ENCODE measurements at regions not wholly inside any gene's neighbourhood (a gene's known extent, or its start where the extent isn't known, plus 50 kb on each side); places are given as distances from the start of the nearest gene placed in this dataset.
"Not testable (repeated sequence)": the region's sequence is repeated elsewhere in the genome, so short reads cannot be mapped to it uniquely, and the experiment has no call there.

DNA sequence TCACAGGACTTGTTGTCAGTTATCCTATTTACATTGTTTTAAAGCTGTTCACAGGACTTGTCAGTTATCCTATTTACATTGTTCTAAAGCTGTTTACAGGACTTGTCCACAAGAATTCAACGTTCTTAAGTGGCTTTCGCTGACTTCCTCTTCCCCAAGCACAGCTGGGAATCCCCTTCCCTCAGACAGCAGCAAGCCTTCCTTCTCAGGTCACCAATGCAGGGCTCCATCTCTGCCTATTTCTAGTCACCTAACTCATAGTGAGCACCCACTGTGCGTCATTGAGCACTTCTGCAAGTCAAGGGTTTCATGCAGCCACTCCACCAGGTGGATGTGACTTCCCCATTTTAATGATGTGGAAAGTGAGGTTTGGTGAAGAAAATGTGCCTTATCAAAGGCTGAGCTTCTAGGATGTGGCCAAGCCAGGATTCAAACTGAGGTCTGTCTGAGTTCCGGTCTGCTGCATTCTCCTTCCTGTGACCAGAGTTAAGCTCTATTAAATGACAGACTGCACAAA is 109.8 kb upstream of the ZNF462 start:
- H3K27ac Mint-ChIP-seq = no peak overlapping the region
- peaks cover 2% of the 10 kb centered on the region for H3K27me3 Mint-ChIP-seq
- no peaks in the 10 kb centered on the region for H3K4me1 Mint-ChIP-seq (ENCODE audit: low read depth)
- H3K4me3 Mint-ChIP-seq = no peak overlapping the region
- H3K9me3 Mint-ChIP-seq (ENCODE audit: low read depth) = no peaks in the 10 kb centered on the region
- no peaks in the 10 kb centered on the region for H3K36me3 Mint-ChIP-seq

DNA sequence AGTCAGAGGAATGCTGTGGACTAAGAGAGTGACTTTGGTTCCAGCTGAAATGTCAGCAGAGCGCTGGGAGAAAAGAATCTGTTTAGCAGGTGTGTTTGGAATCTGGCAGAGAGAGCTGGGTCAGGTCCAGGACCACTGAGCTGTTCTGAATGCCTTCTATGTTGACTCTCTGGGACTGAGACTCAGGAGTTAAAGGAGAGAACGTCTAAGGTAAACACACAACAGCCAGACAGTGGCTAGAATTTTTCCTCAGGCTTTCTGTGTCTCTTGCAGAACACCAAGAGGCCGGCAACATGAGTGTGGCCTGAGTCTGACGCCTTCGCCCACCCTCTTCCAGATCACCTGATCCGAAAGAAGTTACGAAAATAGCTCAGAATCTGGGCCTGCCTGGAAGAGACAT is 107.2 kb upstream of the ZNF462 start:
- H3K9me3 Mint-ChIP-seq (ENCODE audit: low read depth) = no peaks in the 10 kb centered on the region
- no peak overlapping the region for H3K27ac Mint-ChIP-seq
- no peaks in the 10 kb centered on the region for H3K36me3 Mint-ChIP-seq
- peaks cover 2% of the 10 kb centered on the region for H3K27me3 Mint-ChIP-seq
- H3K4me3 Mint-ChIP-seq = no peak overlapping the region
- no peaks in the 10 kb centered on the region for H3K4me1 Mint-ChIP-seq (ENCODE audit: low read depth)

DNA sequence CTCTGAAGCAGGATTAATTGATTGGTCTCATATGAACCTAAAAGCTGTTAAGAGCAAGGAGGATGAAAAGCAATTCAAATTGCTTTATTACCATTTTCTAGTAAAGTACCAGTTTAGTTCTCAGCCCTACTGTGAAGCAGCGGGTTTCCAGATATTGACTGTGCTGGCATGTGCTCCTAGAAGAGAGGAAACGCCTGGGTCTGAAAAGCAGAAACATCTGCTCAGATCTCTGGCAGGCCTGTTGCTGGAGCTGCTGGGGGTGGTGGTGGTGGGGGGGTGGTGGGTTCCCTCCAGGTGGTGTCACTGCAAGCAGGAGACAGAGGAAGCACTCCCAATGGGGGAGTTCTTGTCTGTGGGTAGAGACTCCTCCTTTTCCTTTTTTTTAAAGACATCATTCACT is 105.5 kb upstream of the ZNF462 start:
- Mint-ChIP-seq H3K36me3 (no peaks in the 10 kb centered on the region), H3K4me3 (no peak overlapping the region), H3K9me3 (ENCODE audit: low read depth) (no peaks in the 10 kb centered on the region), H3K27ac (no peak overlapping the region), H3K27me3 (peaks cover 2% of the 10 kb centered on the region), H3K4me1 (ENCODE audit: low read depth) (no peaks in the 10 kb centered on the region)

DNA sequence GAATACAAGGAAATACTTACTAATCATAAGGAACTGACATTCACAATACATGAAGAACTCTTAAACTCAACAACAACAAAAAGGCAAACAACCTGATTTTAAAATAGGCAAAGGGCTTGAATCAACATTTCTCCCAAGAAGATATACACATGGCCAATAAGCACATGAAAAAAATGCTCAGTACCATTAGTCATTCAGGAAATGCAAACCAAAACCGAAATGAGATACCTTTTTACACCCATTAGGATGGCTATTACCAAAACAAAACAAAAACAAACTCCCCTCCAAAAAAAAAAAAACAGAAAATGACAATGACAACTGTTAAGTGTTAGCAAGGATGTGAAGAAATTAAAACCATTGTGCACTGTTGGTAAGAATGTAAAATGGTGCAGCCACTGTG is 104.1 kb upstream of the ZNF462 start:
- no peak overlapping the region for H3K4me3 Mint-ChIP-seq
- no peak overlapping the region for H3K27ac Mint-ChIP-seq
- no peaks in the 10 kb centered on the region for H3K9me3 Mint-ChIP-seq (ENCODE audit: low read depth)
- H3K4me1 Mint-ChIP-seq (ENCODE audit: low read depth) = no peaks in the 10 kb centered on the region
- peaks cover 2% of the 10 kb centered on the region for H3K27me3 Mint-ChIP-seq
- H3K36me3 Mint-ChIP-seq = no peaks in the 10 kb centered on the region

DNA sequence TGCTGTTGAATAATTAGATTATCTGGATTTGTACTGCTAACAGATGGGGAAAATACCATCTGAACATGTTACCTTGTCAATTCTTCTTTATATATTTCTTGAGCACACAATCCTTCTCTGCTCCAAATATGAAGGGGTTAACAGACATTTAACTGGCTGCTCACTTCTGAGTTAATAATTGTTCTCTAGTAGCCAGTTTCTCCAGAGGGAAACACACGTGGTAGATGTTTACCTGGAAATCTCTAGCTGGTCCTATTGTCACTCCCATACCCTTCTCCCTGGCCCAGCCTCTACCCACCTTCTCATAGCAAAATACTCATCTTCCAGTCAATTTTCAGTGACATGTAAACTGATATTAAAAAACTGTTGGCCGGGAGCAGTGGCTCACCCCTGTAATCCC is 101.5 kb upstream of the ZNF462 start:
- Mint-ChIP-seq H3K36me3 (no peaks in the 10 kb centered on the region), H3K4me1 (ENCODE audit: low read depth) (no peaks in the 10 kb centered on the region), H3K27me3 (peaks cover 2% of the 10 kb centered on the region), H3K4me3 (no peak overlapping the region), H3K27ac (no peak overlapping the region), H3K9me3 (ENCODE audit: low read depth) (no peaks in the 10 kb centered on the region)

DNA sequence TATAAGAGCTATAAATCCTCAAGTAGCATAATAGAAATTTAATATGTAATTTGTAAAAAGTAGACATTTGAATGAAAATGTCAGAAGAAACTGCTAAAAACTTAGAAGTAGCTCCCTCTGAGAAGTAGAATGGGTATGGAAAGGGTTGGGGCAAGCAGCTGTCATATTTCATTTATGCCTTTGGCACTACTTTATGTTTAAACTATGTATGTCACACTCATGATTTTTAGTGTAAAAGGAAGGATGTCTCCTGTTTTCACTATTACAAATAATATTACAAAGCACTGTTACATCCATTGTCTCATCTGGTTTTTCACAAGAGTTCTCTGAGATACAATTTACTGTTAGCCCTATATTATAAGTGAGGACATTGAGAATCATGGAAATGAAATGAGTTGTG is 96.3 kb upstream of the ZNF462 start:
- no peaks in the 10 kb centered on the region for H3K27me3 Mint-ChIP-seq

DNA sequence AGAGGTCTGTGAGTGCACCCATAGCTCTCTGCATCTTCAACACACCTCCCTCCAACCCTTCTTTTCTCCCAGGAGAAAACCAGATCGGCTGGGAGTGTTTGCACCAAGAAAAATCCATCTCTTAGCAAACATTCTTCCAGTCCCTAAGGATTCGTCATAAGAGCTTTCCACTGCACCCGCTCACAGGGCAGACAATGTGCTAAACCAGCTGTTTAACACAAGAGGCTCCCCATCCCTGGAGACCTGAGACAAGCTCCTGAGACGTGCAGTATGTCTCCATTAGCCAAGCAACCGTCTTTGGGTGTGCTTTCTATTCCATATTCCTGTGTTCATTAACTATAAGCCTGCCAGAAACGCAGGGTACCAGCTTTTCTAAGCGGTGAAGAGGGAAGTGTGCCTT is 93.6 kb upstream of the ZNF462 start:
- Mint-ChIP-seq H3K9me3 (ENCODE audit: low read depth) (no peaks in the 10 kb centered on the region), H3K27ac (no peak overlapping the region), H3K4me1 (ENCODE audit: low read depth) (no peaks in the 10 kb centered on the region), H3K4me3 (no peak overlapping the region), H3K27me3 (no peaks in the 10 kb centered on the region), H3K36me3 (no peaks in the 10 kb centered on the region)

More for the DNA sequence above, 96.3 kb upstream of the ZNF462 start:
- no peak overlapping the region for H3K27ac Mint-ChIP-seq
- H3K9me3 Mint-ChIP-seq (ENCODE audit: low read depth) = no peaks in the 10 kb centered on the region
- no peaks in the 10 kb centered on the region for H3K4me1 Mint-ChIP-seq (ENCODE audit: low read depth)
- H3K36me3 Mint-ChIP-seq = no peaks in the 10 kb centered on the region
- no peak overlapping the region for H3K4me3 Mint-ChIP-seq

DNA sequence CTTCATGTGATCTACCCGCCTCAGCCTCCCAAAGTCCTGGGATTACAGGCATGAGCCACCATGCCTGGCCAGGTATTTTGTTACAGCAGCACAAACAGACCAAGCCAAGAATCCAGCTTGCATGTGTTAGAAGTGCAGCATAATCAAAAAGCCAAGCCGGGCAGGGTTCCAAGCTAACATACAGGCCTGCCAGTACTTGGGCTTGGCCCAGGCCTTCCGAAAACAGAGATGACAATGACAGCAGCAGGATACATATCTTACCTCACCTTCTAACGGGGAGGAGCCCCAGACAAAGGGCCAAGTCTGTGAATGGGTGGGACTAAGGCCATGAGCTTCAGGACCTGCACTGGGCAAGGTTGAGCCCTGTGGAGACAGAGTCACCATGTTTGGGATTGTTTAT is 91.4 kb upstream of the ZNF462 start:
- Mint-ChIP-seq H3K9me3 (ENCODE audit: low read depth) (no peaks in the 10 kb centered on the region), H3K27ac (no peak overlapping the region), H3K27me3 (no peaks in the 10 kb centered on the region), H3K4me3 (no peak overlapping the region), H3K36me3 (no peaks in the 10 kb centered on the region), H3K4me1 (ENCODE audit: low read depth) (no peaks in the 10 kb centered on the region)

DNA sequence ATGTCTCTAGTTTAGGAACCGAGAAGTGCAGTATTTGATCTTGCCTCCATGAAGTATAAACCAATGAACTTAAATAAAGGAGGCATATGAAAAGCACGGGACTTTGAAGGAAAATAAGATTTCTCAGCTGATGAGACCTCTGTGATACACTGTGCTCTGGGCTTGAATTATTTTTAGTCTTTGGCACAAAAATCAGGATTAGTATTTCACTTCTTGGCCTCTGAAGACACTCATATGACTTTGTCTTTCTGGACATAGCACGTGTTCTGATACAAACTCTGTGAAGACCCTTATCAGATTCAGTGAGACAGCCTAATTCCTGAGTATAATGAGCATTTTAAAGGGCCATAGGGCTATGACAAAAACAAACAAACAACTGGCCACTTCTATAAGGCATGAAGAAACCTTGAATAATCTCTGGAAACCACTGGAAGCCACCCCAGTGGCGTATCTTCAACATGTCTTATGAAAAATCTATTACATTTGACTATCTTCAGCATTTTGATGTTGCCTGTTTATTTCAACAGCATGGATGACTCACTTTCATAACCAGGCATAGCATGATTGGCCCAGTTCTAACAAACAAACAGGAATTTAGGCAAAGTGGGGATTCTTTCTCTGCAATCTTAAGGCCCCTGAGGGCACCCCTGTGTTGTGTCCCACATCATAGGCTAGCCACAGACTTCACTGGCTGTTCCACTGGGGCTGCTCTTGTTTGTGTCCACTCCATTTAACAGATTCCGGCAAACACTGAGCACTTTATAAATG is 90.3 kb upstream of the ZNF462 start:
- H3K27me3 Mint-ChIP-seq = no peaks in the 10 kb centered on the region
- H3K9me3 Mint-ChIP-seq (ENCODE audit: low read depth) = no peaks in the 10 kb centered on the region
- no peaks in the 10 kb centered on the region for H3K36me3 Mint-ChIP-seq
- no peaks in the 10 kb centered on the region for H3K4me1 Mint-ChIP-seq (ENCODE audit: low read depth)
- no peak overlapping the region for H3K27ac Mint-ChIP-seq
- no peak overlapping the region for H3K4me3 Mint-ChIP-seq

DNA sequence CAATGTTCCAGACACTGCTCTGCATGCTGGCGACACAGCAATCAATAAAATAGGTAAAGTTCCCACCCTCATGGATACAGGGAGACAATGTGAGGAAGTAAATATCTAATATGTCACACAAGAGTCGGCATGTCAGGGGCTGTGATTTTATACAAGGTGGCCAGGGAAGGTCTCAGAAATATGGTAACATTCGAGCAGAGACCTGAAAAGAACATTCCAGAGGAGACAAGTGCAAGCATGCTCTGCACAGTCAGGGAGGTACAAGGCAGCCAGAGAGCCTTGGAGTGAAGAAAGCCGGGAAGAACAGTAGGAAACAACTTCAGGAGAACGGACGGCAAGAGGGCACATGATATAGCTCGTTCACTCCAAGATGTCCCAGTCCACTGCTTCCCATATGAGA is 89.2 kb upstream of the ZNF462 start:
- Mint-ChIP-seq H3K36me3 (no peaks in the 10 kb centered on the region), H3K9me3 (ENCODE audit: low read depth) (no peaks in the 10 kb centered on the region), H3K4me3 (no peak overlapping the region), H3K4me1 (ENCODE audit: low read depth) (no peaks in the 10 kb centered on the region), H3K27ac (no peak overlapping the region), H3K27me3 (no peaks in the 10 kb centered on the region)

DNA sequence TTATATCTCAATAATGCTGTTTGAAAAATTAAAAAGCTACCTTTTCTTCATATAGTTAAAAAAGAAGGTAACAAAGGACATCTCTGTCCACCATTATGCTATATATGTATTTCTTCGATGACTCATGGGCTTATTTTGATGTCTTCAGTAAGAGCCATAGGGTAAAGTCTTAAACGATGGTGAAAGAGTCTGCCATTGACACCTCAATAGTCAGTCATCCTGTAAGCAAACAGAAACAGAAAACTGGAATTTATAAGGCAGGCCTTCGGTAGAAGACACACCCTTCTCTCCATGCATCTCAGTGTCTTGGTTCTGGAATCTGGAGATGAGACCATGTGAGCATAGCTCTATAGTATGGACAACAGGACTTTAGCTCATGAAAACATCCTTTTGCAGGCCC is 87.0 kb upstream of the ZNF462 start:
- H3K4me1 Mint-ChIP-seq (ENCODE audit: low read depth) = no peaks in the 10 kb centered on the region
- H3K4me3 Mint-ChIP-seq = no peak overlapping the region
- no peaks in the 10 kb centered on the region for H3K27me3 Mint-ChIP-seq
- no peaks in the 10 kb centered on the region for H3K36me3 Mint-ChIP-seq
- H3K9me3 Mint-ChIP-seq (ENCODE audit: low read depth) = no peaks in the 10 kb centered on the region
- no peak overlapping the region for H3K27ac Mint-ChIP-seq

DNA sequence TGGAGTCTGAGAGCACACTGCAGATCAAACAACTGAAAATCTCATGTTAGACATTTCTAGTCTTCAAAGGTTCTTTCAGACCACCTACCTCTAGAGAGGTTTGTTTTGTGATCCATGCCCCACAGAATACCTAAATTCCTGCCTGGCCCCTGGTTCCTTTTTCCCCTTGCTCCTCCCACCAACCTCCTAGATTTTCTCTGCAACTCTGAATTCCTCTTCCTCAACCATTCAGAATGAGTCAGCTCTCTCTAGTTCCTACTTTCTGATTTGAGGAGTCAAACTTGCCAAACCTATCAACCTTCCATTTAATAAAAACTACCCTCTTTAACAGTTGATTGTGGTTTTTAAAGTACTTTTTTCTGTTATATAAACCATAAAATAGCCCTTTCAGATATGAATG is 83.2 kb upstream of the ZNF462 start:
- H3K9me3 Mint-ChIP-seq (ENCODE audit: low read depth) = no peaks in the 10 kb centered on the region
- no peaks in the 10 kb centered on the region for H3K4me1 Mint-ChIP-seq (ENCODE audit: low read depth)
- no peaks in the 10 kb centered on the region for H3K27me3 Mint-ChIP-seq
- H3K36me3 Mint-ChIP-seq = no peaks in the 10 kb centered on the region
- no peak overlapping the region for H3K27ac Mint-ChIP-seq
- no peak overlapping the region for H3K4me3 Mint-ChIP-seq

DNA sequence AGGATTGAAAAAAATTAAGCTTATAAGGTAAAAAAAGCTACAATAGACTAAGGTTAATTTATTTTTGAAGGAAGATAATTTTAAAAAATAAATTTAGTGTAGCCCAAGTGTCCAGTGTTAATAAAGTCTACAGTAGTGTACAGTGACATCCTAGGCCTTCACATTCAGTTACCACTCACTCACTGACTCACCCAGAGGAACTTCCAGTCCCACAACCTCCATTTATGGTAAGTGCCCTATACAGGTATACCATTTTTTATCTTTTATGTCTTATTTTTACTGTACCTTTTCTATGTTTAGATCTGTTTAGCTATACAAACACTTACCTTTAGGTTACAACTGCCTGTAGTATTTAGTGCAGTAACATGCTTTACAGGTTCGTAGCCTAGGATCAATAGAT is 79.8 kb upstream of the ZNF462 start:
- no peaks in the 10 kb centered on the region for H3K36me3 Mint-ChIP-seq
- no peaks in the 10 kb centered on the region for H3K27me3 Mint-ChIP-seq
- H3K27ac Mint-ChIP-seq = no peak overlapping the region
- no peaks in the 10 kb centered on the region for H3K4me1 Mint-ChIP-seq (ENCODE audit: low read depth)
- no peak overlapping the region for H3K4me3 Mint-ChIP-seq
- no peaks in the 10 kb centered on the region for H3K9me3 Mint-ChIP-seq (ENCODE audit: low read depth)

DNA sequence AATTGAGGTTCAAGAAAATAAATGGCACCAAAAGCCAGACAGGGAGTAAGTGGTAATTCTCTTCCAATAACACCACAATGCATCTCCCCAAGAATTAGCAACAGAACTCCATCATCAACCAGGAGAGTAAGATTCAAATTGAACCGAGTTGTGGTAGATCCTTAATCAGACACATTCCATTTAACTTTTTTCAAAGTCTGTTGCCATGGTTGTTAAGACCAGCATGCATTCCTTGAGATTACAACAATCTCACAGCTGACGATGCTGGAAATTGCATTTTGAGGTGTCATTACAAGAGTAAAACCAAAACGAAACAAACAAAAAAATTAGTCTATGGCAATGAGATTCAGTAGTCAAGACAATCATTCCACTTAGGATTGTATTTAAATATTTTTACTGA is 78.9 kb upstream of the ZNF462 start:
- no peaks in the 10 kb centered on the region for H3K27me3 Mint-ChIP-seq
- H3K27ac Mint-ChIP-seq = no peak overlapping the region
- H3K9me3 Mint-ChIP-seq (ENCODE audit: low read depth) = no peaks in the 10 kb centered on the region
- H3K4me1 Mint-ChIP-seq (ENCODE audit: low read depth) = no peaks in the 10 kb centered on the region
- no peaks in the 10 kb centered on the region for H3K36me3 Mint-ChIP-seq
- no peak overlapping the region for H3K4me3 Mint-ChIP-seq

DNA sequence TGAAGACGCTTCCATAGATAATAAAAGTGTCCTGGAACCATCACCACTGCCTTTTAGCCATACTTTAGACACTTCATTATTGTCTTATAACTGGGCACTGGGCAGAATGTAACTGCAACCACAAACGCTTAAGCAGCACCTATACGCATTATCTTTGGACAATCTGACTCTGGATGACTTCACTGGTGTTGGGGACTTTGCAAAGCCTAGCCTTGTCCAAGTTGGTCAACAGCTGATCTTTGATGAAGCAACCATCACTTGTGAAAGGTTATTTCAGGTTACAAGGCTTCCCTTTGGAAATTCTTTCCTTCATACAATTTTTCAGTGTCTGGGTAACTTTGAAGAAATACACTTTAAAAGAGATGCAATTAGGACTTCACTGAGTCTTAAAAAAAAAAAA is 77.8 kb upstream of the ZNF462 start:
- H3K36me3 Mint-ChIP-seq = no peaks in the 10 kb centered on the region
- no peaks in the 10 kb centered on the region for H3K9me3 Mint-ChIP-seq (ENCODE audit: low read depth)
- no peak overlapping the region for H3K27ac Mint-ChIP-seq
- H3K4me1 Mint-ChIP-seq (ENCODE audit: low read depth) = no peaks in the 10 kb centered on the region
- H3K27me3 Mint-ChIP-seq = no peaks in the 10 kb centered on the region
- H3K4me3 Mint-ChIP-seq = no peak overlapping the region

DNA sequence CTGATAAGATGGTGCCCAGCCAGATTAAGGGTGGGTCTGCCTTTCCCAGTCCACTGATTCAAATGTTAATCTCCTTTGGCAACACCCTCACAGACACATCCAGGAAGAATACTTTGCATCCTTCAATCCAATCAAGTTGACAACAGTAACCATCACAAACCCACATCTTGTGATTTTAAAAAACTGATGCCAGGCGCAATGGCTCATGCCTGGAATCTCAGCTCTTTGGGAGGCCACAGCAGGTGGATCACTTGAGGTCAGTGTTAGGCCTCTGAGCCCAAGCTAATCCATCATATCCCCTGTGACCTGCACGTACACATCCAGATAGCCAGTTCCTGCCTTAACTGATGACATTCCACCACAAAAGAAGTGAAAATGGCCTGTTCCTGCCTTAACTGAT is 74.9 kb upstream of the ZNF462 start:
- H3K36me3 Mint-ChIP-seq = not testable (repeated sequence)

More for the DNA sequence above, 74.9 kb upstream of the ZNF462 start:
- not testable (repeated sequence) for H3K4me1 Mint-ChIP-seq (ENCODE audit: low read depth); H3K27ac Mint-ChIP-seq; H3K9me3 Mint-ChIP-seq (ENCODE audit: low read depth); H3K4me3 Mint-ChIP-seq; H3K27me3 Mint-ChIP-seq

All from activated naive CD8-positive, alpha-beta T cell (primary cell).